GM12872 (cell line): ENCODE measurements at regions not wholly inside any gene's neighbourhood (a gene's known extent, or its start where the extent isn't known, plus 50 kb on each side); places are given as distances from the start of the nearest gene placed in this dataset.

Source experiments
- CTCF ChIP-seq: IDR thresholded peaks from 3 replicates; pipeline ENCODE4 v1.5.1; 2011; ENCODE audit warnings: low read depth, mild to moderate bottlenecking, low read length, moderate library complexity; ENCODE audit not compliant: insufficient read depth

DNA sequence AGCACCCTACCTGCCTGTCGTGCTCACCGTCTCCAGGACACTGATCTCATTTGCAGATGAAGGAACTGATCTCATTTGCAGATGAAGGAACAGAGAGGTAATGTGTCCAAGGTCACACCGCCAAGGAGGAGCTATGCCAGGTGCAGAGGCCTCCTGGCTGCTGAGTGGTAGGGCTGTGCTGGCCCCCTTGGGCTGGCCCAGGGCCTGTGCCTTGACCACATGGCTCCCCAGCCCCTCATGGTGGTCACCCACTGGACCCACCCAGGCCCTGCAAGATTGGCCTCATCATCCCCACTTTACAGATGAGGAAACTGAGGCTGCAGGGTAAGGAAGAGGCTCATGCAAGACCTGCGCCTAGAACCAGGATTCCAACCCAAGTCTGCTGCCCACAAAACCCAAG, 628.3 kb downstream of the MATN1 start:
- TF ChIP-seq CTCF, result no peak

DNA sequence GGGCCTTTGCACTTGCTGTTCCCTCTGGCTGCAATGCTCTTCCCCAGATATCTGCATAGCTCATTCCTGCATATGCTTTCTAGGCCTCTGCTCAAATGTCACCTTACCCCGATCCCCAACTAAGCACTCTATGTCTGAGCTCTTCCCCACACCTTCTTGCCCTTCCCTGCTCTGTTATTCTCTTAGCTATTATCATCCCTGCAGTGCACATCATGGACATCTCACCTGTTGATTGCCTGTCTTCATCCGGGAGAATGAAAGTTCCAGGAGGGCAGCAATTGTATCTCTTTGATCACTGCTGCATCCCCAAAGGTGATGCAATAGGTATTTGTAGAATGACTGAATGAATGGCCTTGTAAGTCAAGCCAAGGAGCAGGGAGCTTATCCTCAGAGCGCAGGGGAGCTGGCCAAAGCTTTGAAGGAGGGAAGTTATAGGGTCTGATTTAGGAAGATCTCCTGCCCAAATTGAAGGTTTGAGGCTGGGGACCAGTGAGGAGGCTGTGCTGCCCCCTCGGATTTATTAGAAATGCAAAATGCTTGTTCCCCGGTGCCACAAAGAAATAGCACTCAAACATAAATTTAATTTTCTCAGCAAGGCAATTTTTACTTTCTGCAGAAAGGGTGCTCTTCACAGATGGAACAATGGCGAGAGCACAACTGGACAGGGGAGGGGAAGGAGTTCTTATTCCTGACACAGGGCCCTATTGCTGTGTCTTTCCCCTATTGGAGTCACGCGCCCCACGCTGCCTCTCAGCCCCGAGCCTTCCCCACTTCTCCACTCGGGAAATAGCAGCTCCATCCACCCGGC, 631.1 kb downstream of the MATN1 start:
- TF ChIP-seq CTCF, result no peak

- no peak for TF ChIP-seq CTCF
Observed at GRCh38 chr1:30090162-30090820, 633.1 kb downstream of the MATN1 start.

GRCh38 chr1:30089024-30089430, 634.4 kb downstream of the MATN1 start:
- TF ChIP-seq CTCF, result no peak

DNA sequence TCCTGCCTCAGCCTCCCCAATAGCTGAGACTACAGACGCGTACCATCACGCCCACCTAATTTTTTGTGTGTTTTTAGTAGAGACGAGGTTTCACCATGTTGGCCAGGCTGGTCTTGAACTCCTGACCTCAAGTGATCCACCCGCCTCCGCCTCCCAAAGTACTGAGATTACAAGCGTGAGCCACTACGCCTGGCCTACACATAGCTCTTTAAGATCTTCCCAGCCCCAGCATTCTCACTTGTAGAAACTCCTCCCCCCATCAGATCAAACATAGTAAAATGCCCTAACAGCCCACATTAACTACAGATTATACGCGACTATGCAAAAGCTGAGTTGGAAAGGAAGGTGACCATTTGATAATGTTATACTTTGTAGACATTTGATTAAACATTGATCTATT, 634.8 kb downstream of the MATN1 start:
- no peak for TF ChIP-seq CTCF

DNA sequence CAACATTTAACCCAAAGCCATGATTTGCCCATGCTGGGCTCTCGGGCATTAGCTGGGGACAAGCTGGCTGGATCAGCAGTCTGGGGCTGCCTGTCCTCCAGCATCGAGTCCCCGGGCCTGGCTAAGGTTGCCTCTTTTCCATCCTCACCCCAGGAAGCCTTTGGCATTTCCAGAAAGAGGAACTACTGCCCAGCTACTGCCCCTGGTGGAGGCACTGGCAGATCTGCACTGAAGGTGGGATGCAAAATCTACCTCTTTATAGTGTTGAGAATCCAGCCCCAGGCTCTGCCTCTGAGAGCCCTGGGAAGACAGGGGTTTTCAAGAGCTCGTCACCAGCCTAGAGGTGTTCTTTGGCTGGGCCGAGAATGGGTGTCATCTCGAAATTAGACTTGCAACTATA, 635.9 kb downstream of the MATN1 start:
- 0 out of 3 replicates have a peak, but pooled peaks have one; percentile 20 for TF ChIP-seq CTCF

DNA sequence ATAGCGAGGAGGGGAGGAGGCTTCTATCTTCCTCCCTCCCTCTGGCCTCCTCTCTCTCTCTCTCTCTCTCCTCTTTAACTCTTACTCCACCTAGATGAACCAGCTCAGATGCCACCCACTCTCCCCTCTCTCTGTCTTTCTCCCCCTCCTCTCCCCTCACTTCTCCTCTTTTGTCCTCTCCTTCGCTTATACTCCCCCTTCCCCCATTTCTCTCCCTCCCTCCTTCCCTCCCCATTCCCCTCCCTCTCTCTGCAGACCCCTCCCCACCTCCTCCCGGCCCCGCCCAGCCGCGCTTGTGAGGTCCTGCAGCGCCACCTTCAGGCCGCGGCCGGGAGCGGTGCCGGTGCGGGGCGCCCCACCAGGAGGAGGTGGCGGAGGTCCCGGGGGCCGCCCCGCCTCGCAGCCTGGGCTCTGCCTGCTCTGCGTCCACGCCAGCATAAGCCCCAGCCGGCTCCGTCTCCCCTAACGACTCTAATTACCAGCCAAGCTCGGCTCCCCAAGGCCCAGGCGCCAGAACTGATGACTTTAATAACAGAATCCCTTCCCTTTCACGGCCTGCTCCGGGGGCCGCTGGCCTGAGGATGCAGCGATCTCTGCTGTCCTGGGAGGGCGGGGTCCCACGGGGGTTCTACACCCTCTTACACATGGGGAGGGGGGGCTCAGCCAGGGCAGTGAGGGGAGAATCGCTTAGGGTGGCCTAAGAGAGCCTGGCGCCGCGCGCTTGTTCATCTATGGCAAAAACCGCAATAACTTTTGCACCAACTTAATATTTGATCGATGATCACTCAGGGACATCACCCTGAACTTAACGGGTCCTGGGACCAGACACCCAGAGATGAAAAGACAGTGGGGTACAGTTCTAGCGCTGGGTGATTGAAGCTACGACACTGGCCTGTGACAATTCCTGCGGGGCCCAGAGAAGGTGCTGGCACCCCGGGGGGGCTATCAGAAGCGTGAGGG, 637.3 kb downstream of the MATN1 start:
- peak; percentile 44; the same call in 2 of the 3 replicates for TF ChIP-seq CTCF
